ENCODE measurements at regions not wholly inside any gene's neighbourhood (a gene's known extent, or its start where the extent isn't known, plus 50 kb on each side); places are given as distances from the start of the nearest gene placed in this dataset.

GRCh38 chr16:50884066-50884860, 142.4 kb downstream of the CYLD start:
- DNase-seq (ENCODE audit: insufficient read length, low spot score) (peak; percentile 37), FAIRE-seq (no peak)
- TF ChIP-seq POLR2AphosphoS5 (IDR thresholded peaks at IDR 0.05; ENCODE audit: low read depth, low read length) (no peak), POU2F2 (IDR thresholded peaks at IDR 0.05; ENCODE audit: low read depth, low read length) (no peak), TAF1 (IDR thresholded peaks at IDR 0.05; ENCODE audit: low read depth, low read length) (no peak), POLR2A (IDR thresholded peaks at IDR 0.05; ENCODE audit: low read depth, low read length) (no peak), SPI1 (IDR thresholded peaks at IDR 0.05; ENCODE audit: low read depth, low read length) (no peak), PAX5 (IDR thresholded peaks at IDR 0.05; ENCODE audit: insufficient read depth, low read length, severe bottlenecking) (no peak)

DNA sequence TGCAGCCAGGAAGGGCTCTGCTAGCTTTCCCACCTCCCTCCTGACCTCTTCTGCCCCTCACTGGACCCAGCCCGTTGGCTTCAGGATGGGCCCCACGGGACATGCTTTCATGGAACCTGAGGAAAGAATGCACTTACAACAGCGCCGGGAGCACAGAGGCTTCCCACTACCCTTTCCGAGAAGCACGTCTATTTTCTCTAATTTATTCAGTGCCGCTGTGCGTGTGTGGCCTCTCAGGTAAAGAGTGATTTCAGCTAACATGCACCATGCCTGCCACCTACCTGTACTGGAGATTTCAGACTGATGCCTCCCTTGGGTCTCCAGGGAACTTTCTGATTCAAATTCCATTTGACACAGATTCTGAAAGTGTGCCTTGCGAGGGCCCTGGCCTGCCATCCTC, 140.1 kb downstream of the CYLD start:
- TF ChIP-seq SPI1 (IDR thresholded peaks at IDR 0.05; ENCODE audit: low read depth, low read length), result no peak
- no peak for TF ChIP-seq TAF1 (IDR thresholded peaks at IDR 0.05; ENCODE audit: low read depth, low read length)
- TF ChIP-seq PAX5 (IDR thresholded peaks at IDR 0.05; ENCODE audit: insufficient read depth, low read length, severe bottlenecking), result no peak
- no peak for TF ChIP-seq POLR2A (IDR thresholded peaks at IDR 0.05; ENCODE audit: low read depth, low read length)
- no peak for TF ChIP-seq POU2F2 (IDR thresholded peaks at IDR 0.05; ENCODE audit: low read depth, low read length)
- no peak for TF ChIP-seq POLR2AphosphoS5 (IDR thresholded peaks at IDR 0.05; ENCODE audit: low read depth, low read length)
- DNase-seq (ENCODE audit: insufficient read length, low spot score), result no peak
- no peak for FAIRE-seq

DNA sequence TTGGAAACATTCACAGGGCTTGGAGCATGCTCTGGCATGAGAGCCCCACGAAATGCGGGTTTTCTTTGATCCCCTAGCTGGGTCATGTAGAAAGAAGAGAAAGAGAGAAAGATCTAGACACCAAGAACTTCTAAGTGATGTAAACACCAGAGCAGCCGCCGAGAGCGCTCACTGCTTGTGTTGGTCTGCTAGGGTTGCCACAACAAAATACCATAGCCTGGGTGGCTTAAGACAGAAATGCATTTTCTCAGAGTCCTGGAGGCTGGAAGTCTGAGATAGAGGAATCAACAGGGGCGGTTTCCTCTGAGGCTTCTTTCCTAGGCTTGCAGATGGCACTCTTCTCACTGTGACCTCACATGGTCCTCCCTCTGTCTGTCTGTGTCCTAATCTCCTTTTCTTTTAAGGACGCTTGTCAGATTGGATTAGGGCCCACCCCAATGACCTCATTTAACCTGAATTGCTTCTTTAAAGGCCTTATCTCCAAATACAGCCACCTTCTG, 139.5 kb downstream of the CYLD start:
- TF ChIP-seq POLR2A (IDR thresholded peaks at IDR 0.05; ENCODE audit: low read depth, low read length) (no peak), PAX5 (IDR thresholded peaks at IDR 0.05; ENCODE audit: insufficient read depth, low read length, severe bottlenecking) (no peak), SPI1 (IDR thresholded peaks at IDR 0.05; ENCODE audit: low read depth, low read length) (no peak), TAF1 (IDR thresholded peaks at IDR 0.05; ENCODE audit: low read depth, low read length) (no peak), POU2F2 (IDR thresholded peaks at IDR 0.05; ENCODE audit: low read depth, low read length) (no peak), POLR2AphosphoS5 (IDR thresholded peaks at IDR 0.05; ENCODE audit: low read depth, low read length) (no peak)
- DNase-seq (ENCODE audit: insufficient read length, low spot score) (no peak), FAIRE-seq (no peak)

DNA sequence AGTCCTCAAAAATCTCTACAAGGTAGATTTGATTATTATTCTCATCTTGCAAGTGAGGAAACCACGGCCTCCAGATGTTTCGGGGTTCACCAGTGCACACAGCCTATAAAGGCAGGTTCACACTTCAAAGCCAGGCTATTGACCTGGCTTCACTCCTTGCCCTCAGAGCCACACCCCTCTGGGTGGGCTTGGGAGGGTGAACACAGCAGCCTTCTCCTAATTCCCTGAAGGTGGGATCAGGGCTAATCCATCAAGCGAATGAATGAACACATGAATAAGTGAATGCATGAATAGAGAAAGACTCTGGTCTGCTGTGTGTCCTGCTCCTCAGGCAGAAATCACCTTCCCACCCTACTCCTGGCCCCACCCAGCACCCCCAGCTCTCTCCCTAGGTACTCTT, 139.0 kb downstream of the CYLD start:
- no peak for FAIRE-seq
- TF ChIP-seq PAX5 (IDR thresholded peaks at IDR 0.05; ENCODE audit: insufficient read depth, low read length, severe bottlenecking) (no peak), SPI1 (IDR thresholded peaks at IDR 0.05; ENCODE audit: low read depth, low read length) (no peak), POLR2AphosphoS5 (IDR thresholded peaks at IDR 0.05; ENCODE audit: low read depth, low read length) (no peak), TAF1 (IDR thresholded peaks at IDR 0.05; ENCODE audit: low read depth, low read length) (no peak), POU2F2 (IDR thresholded peaks at IDR 0.05; ENCODE audit: low read depth, low read length) (no peak), POLR2A (IDR thresholded peaks at IDR 0.05; ENCODE audit: low read depth, low read length) (no peak)
- DNase-seq (ENCODE audit: insufficient read length, low spot score), result no peak

- DNase-seq (ENCODE audit: insufficient read length, low spot score) (no peak), FAIRE-seq (no peak)
- TF ChIP-seq SPI1 (IDR thresholded peaks at IDR 0.05; ENCODE audit: low read depth, low read length) (no peak), POLR2A (IDR thresholded peaks at IDR 0.05; ENCODE audit: low read depth, low read length) (no peak), PAX5 (IDR thresholded peaks at IDR 0.05; ENCODE audit: insufficient read depth, low read length, severe bottlenecking) (no peak), POLR2AphosphoS5 (IDR thresholded peaks at IDR 0.05; ENCODE audit: low read depth, low read length) (no peak), POU2F2 (IDR thresholded peaks at IDR 0.05; ENCODE audit: low read depth, low read length) (no peak), TAF1 (IDR thresholded peaks at IDR 0.05; ENCODE audit: low read depth, low read length) (no peak)
Observed at GRCh38 chr16:50879873-50880695, 138.2 kb downstream of the CYLD start.

GRCh38 chr16:50878966-50879615, 137.2 kb downstream of the CYLD start:
- DNase-seq (ENCODE audit: insufficient read length, low spot score) (no peak), FAIRE-seq (no peak)
- TF ChIP-seq PAX5 (IDR thresholded peaks at IDR 0.05; ENCODE audit: insufficient read depth, low read length, severe bottlenecking), result no peak
- TF ChIP-seq TAF1 (IDR thresholded peaks at IDR 0.05; ENCODE audit: low read depth, low read length), result no peak
- no peak for TF ChIP-seq SPI1 (IDR thresholded peaks at IDR 0.05; ENCODE audit: low read depth, low read length)
- TF ChIP-seq POU2F2 (IDR thresholded peaks at IDR 0.05; ENCODE audit: low read depth, low read length), result no peak
- TF ChIP-seq POLR2AphosphoS5 (IDR thresholded peaks at IDR 0.05; ENCODE audit: low read depth, low read length), result no peak
- TF ChIP-seq POLR2A (IDR thresholded peaks at IDR 0.05; ENCODE audit: low read depth, low read length), result no peak

DNA sequence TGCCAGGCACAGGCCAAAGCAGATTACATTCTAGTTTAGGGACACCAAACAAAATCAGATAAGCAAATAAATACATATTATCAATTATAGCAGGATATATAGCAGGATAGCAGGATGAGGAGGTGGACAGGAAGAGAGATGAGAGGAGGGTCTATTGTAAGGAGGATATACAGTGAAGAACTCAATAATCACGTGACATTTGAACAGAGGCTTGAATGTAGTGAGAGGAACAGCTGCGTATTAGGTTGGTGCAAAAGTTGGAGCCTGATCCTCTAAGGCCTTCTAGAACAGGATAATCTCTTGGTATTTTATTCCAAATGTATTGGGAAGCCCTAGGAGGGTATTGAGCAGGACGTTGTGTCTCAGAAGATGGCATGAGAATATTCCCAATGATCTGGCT, 136.7 kb downstream of the CYLD start:
- TF ChIP-seq SPI1 (IDR thresholded peaks at IDR 0.05; ENCODE audit: low read depth, low read length) (no peak), PAX5 (IDR thresholded peaks at IDR 0.05; ENCODE audit: insufficient read depth, low read length, severe bottlenecking) (no peak), POLR2A (IDR thresholded peaks at IDR 0.05; ENCODE audit: low read depth, low read length) (no peak)
- no peak for DNase-seq (ENCODE audit: insufficient read length, low spot score)
- no peak for FAIRE-seq

GRCh38 chr16:50876263-50876662, 134.4 kb downstream of the CYLD start:
- no peak for DNase-seq (ENCODE audit: insufficient read length, low spot score)
- TF ChIP-seq POLR2AphosphoS5 (IDR thresholded peaks at IDR 0.05; ENCODE audit: low read depth, low read length) (no peak), POLR2A (IDR thresholded peaks at IDR 0.05; ENCODE audit: low read depth, low read length) (no peak), POU2F2 (IDR thresholded peaks at IDR 0.05; ENCODE audit: low read depth, low read length) (no peak), PAX5 (IDR thresholded peaks at IDR 0.05; ENCODE audit: insufficient read depth, low read length, severe bottlenecking) (no peak), SPI1 (IDR thresholded peaks at IDR 0.05; ENCODE audit: low read depth, low read length) (no peak), TAF1 (IDR thresholded peaks at IDR 0.05; ENCODE audit: low read depth, low read length) (no peak)
- FAIRE-seq, result no peak

- no peak for FAIRE-seq
- no peak for TF ChIP-seq POLR2A (IDR thresholded peaks at IDR 0.05; ENCODE audit: low read depth, low read length)
- TF ChIP-seq POU2F2 (IDR thresholded peaks at IDR 0.05; ENCODE audit: low read depth, low read length), result no peak
- TF ChIP-seq POLR2AphosphoS5 (IDR thresholded peaks at IDR 0.05; ENCODE audit: low read depth, low read length), result no peak
- TF ChIP-seq PAX5 (IDR thresholded peaks at IDR 0.05; ENCODE audit: insufficient read depth, low read length, severe bottlenecking), result no peak
- no peak for TF ChIP-seq TAF1 (IDR thresholded peaks at IDR 0.05; ENCODE audit: low read depth, low read length)
- no peak for DNase-seq (ENCODE audit: insufficient read length, low spot score)
Observed at GRCh38 chr16:50868577-50868976, 126.7 kb downstream of the CYLD start.
